GM12878 (cell line): ENCODE measurements at regions not wholly inside any gene's neighbourhood (a gene's known extent, or its start where the extent isn't known, plus 50 kb on each side); places are given as distances from the start of the nearest gene placed in this dataset.

Experiments
- ATAC-seq: fragments of 200-7000 bp; cut with Tn5 transposase; 3 replicates; pipeline ENCODE4 v1.9.1; 2020; ENCODE audit warnings: mild to moderate bottlenecking, moderate library complexity
- BruUV-seq: library from RNA; stranded (reverse); fragments of 400-500 nt; replicated peaks from 2 replicates; lab custom pipeline; 2021; lab: Mats Ljungman, UMichigan
- CTCF ChIA-PET: fragments of 300-600 bp; sonication (Branson Sonifier 250); formaldehyde crosslinking; extraction: SDS; loops from one replicate; lab custom pipeline; 2021; ENCODE audit warnings: inconsistent platforms; lab: Yijun Ruan, JAX
- POLR2A ChIA-PET: fragments of 350-600 bp; formaldehyde crosslinking; extraction: SDS; loops from one replicate; lab custom pipeline; 2021; ENCODE audit warnings: inconsistent platforms; lab: Charles Lee
- RAD21 ChIA-PET: fragments of 300-600 bp; sonication (Branson Sonifier 250); formaldehyde crosslinking; loops from one replicate; lab custom pipeline; 2023; ENCODE audit warnings: antibody characterized with exemption; ENCODE audit not compliant: unreplicated experiment; lab: Charles Lee
- SMC1A ChIA-PET: fragments of 300-600 bp; sonication (Branson Sonifier 250); formaldehyde crosslinking; loops from one replicate; lab custom pipeline; 2023; ENCODE audit not compliant: unreplicated experiment, uncharacterized antibody; lab: Charles Lee
- DNase-seq: peaks from one replicate; pipeline ENCODE4 v3.0.0-alpha.2; 2011; ENCODE audit warnings: low read depth, low spot score
- FAIRE-seq: peaks from 3 replicates; lab custom pipeline; 2011; peaks lifted over from hg19 to GRCh38; lab: Jason Lieb, UNC
- H2AFZ ChIP-seq: 2 replicates; pipeline ENCODE4 v1.6.0; 2011; ENCODE audit warnings: low read depth, low read length, control low read depth; ENCODE audit not compliant: control insufficient read depth
- H3K27ac ChIP-seq: 2 replicates; pipeline ENCODE4 v1.5.1; 2011; ENCODE audit warnings: control low read depth; ENCODE audit not compliant: control insufficient read depth, insufficient read depth
- H3K27me3 ChIP-seq, 2 experiments: replicated peaks in 1 of 2; 2 replicates each; pipeline versions ENCODE4 v1.6.0 to v1.6.1; 2011; ENCODE audit warnings: low read length in 1 of 2; ENCODE audit not compliant: control insufficient read depth in 2 of 2, insufficient read depth in 2 of 2
- H3K36me3 ChIP-seq, 2 experiments: 2 replicates each; pipeline ENCODE4 v1.5.1; 2011; ENCODE audit warnings: low read length in 1 of 2; ENCODE audit not compliant: control insufficient read depth in 2 of 2, insufficient read depth in 2 of 2
- H3K4me1 ChIP-seq: 2 replicates; pipeline ENCODE4 v1.6.1; 2011; ENCODE audit warnings: mild to moderate bottlenecking, low read length, moderate library complexity, mixed read lengths; ENCODE audit not compliant: control insufficient read depth, insufficient read depth
- H3K4me2 ChIP-seq: 2 replicates; pipeline ENCODE4 v1.6.0; 2011; ENCODE audit warnings: control low read depth; ENCODE audit not compliant: control insufficient read depth, insufficient read depth
- H3K4me3 ChIP-seq: fragments of 200-600 bp; sonication (generic); 2 replicates; pipeline ENCODE4 v1.5.1; 2016
- H3K79me2 ChIP-seq: 2 replicates; pipeline ENCODE4 v1.6.0; 2011; ENCODE audit warnings: low read length; ENCODE audit not compliant: control insufficient read depth, insufficient read depth
- H3K9ac ChIP-seq: 2 replicates; pipeline ENCODE4 v1.8.0; 2011; ENCODE audit warnings: low read length, control low read depth, mixed read lengths; ENCODE audit not compliant: control insufficient read depth, insufficient read depth
- H3K9me3 ChIP-seq: replicated peaks from 3 replicates; pipeline ENCODE4 v1.5.1; 2011; ENCODE audit warnings: mild to moderate bottlenecking, low read length; ENCODE audit not compliant: control insufficient read depth, insufficient read depth
- H4K20me1 ChIP-seq: 2 replicates; pipeline ENCODE4 v1.6.0; 2011; ENCODE audit not compliant: control insufficient read depth, insufficient read depth
- ASH2L ChIP-seq: fragments of 300-600, 200-600 bp; sonication (generic); IDR thresholded peaks from 2 replicates; pipeline ENCODE4 v1.6.1; 2017; ENCODE audit warnings: low read depth, mild to moderate bottlenecking, borderline replicate concordance
- ATF7 ChIP-seq: fragments of 450-650 bp; IDR thresholded peaks from 2 replicates; pipeline ENCODE4 v1.6.1; 2016; ENCODE audit warnings: low read depth, mild to moderate bottlenecking
- CREM ChIP-seq: IDR thresholded peaks from 2 replicates; pipeline ENCODE4 v1.6.1; 2014; ENCODE audit warnings: antibody characterized with exemption, low read depth
- ESRRA ChIP-seq: IDR thresholded peaks from 2 replicates; pipeline ENCODE4 v1.6.1; 2012; ENCODE audit warnings: mild to moderate bottlenecking, low read length, improper control_type of control experiment
- IRF4 ChIP-seq: IDR thresholded peaks from 2 replicates; pipeline ENCODE4 v1.6.1; 2011; ENCODE audit warnings: low read depth, low read length
- KLF5 ChIP-seq: fragments of 450-650 bp; IDR thresholded peaks from 2 replicates; pipeline ENCODE4 v1.6.1; 2014; ENCODE audit warnings: mild to moderate bottlenecking; ENCODE audit not compliant: partially characterized antibody
- NFXL1 ChIP-seq: fragments of 450-650 bp; IDR thresholded peaks from 2 replicates; pipeline ENCODE4 v1.6.1; 2017; ENCODE audit warnings: antibody characterized with exemption, mild to moderate bottlenecking, borderline replicate concordance
- RB1 ChIP-seq: fragments of 450-650 bp; formaldehyde crosslinking; IDR thresholded peaks from 2 replicates; pipeline ENCODE4 v1.6.1; 2017; ENCODE audit warnings: mild to moderate bottlenecking, borderline replicate concordance
- RBBP5 ChIP-seq: fragments of 200-600 bp; sonication (generic); conservative IDR thresholded peaks from 2 replicates; pipeline ENCODE4 v1.6.1; 2016
- SIX5 ChIP-seq: IDR thresholded peaks from 2 replicates; pipeline ENCODE4 v1.6.1; 2011; ENCODE audit warnings: mild to moderate bottlenecking, low read depth, low read length, moderate library complexity; ENCODE audit not compliant: severe bottlenecking
- SMARCA5 ChIP-seq: fragments of 450-650 bp; IDR thresholded peaks from 2 replicates; pipeline ENCODE4 v1.6.1; 2017; ENCODE audit warnings: mild to moderate bottlenecking
- SP1 ChIP-seq: IDR thresholded peaks from one replicate; pipeline ENCODE4 v1.6.1; 2011; ENCODE audit warnings: low read depth, low read length
- SRF ChIP-seq, 2 experiments: IDR thresholded peaks; 2 replicates each; pipeline ENCODE4 v1.6.1; 2011; ENCODE audit warnings: low read depth in 2 of 2, low read length in 2 of 2, mild to moderate bottlenecking in 1 of 2, moderate library complexity in 1 of 2
- TAF1 ChIP-seq: IDR thresholded peaks from 2 replicates; pipeline ENCODE4 v1.6.1; 2011; ENCODE audit warnings: mild to moderate bottlenecking, low read depth, low read length, borderline replicate concordance
- TARDBP ChIP-seq: IDR thresholded peaks from 2 replicates; pipeline ENCODE4 v1.6.1; 2016; ENCODE audit warnings: borderline replicate concordance
- WGBS: methylation state at CpG from one replicate; pipeline ENCODE4 v1.1.6; 2016; ENCODE audit warnings: low lambda C conversion rate; ENCODE audit not compliant: insufficient replicate concordance, insufficient coverage; ENCODE audit errors: missing lambda C conversion rate; 5-methylcytosine and 5-hydroxymethylcytosine counted together
- in situ Hi-C: fragments of 300-500 bp; cut with MboI; formaldehyde crosslinking; loops from 9 replicates; pipeline ENCODE4 v1.14.3; 2018; ENCODE audit warnings: mixed read lengths
- intact Hi-C: fragments of 100-400 bp; cut with micrococcal nuclease; formaldehyde crosslinking; loops from one replicate; pipeline ENCODE4 v1.14.2; 2022; ENCODE audit not compliant: unreplicated experiment
- TF ChIP-seq, protein P1 (sequence below): IDR thresholded peaks from 2 replicates; pipeline ENCODE4 v1.6.1; 2012; ENCODE audit warnings: low read depth, low read length, improper control_type of control experiment

DNA sequence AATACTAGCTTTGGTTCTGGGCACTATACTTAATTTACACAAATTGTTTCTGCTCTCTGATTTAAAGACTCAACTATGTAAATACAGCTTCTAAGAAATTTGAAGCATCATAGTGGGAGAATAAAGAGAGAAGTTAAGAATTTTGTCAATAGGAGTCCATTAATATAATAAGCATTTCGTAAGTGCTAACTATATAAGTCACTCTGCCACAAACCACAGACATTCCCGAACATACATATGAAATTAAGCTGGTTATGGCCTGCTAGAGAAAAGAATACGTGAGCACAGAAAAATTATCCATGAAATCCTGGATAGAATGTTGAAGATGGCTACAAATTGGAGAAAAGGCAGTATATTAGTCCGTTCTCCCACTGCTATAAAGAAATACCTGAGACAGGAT is 526.2 kb downstream of the MRPL39 start:
- ChIA-PET CTCF (no interaction called here), POLR2A (no interaction called here), RAD21 (no interaction called here), SMC1A (interaction anchor here (1.2 to 1.7 kb wide), 2 partner anchors 16 to 24 kb away, joined by 3 to 4 read pairs; no protein-coding TSS in a partner anchor)
- no peaks in the 10 kb centered on the region; the same call in 2 of the 3 replicates for H3K9me3 ChIP-seq
- no peaks in the 10 kb centered on the region for H4K20me1 ChIP-seq
- H3K4me1 ChIP-seq, result no peaks in the 10 kb centered on the region
- TF ChIP-seq SP1 (no peak), ASH2L (no peak), ESRRA (no peak)
- TF ChIP-seq, protein P1, sequence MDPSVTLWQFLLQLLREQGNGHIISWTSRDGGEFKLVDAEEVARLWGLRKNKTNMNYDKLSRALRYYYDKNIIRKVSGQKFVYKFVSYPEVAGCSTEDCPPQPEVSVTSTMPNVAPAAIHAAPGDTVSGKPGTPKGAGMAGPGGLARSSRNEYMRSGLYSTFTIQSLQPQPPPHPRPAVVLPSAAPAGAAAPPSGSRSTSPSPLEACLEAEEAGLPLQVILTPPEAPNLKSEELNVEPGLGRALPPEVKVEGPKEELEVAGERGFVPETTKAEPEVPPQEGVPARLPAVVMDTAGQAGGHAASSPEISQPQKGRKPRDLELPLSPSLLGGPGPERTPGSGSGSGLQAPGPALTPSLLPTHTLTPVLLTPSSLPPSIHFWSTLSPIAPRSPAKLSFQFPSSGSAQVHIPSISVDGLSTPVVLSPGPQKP, result no peak
- DNase-seq (no peak), ATAC-seq (no peak), FAIRE-seq (no peak)
- H3K79me2 ChIP-seq, result no peaks in the 10 kb centered on the region
- 8% methylated on average over 4 of the region's 4 CpGs for WGBS
- no TSS peak for BruUV-seq
- no peak overlapping the region for H3K4me3 ChIP-seq
- H3K9ac ChIP-seq, result no peak overlapping the region
- H3K27me3 ChIP-seq, result no peaks in the 10 kb centered on the region
- no peak overlapping the region for H3K4me2 ChIP-seq
- in situ Hi-C loops (no loop called here), intact Hi-C loops (no loop called here)
- no peak overlapping the region for H2AFZ ChIP-seq
- no peaks in the 10 kb centered on the region for H3K36me3 ChIP-seq
- no peak overlapping the region for H3K27ac ChIP-seq

DNA sequence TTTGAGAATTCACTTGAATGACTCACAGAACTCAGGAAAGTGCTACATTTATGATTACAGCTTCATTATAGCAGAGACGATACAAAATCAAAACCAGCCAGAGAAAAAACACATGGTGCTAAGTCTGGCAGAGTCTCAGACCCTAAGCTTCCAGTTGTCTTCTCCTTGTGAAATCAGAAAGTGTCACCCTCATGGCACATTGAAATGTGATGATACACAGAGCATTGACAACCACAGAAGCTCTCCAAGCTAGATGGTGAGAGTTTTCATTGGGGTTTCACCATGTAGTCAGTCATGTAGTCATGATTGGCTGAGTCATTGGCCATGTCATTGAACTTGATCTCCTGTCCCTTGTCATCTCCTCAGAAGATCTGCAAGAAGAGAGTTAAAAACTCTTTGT is 526.6 kb downstream of the MRPL39 start:
- Histone ChIP-seq H3K4me2 (no peak overlapping the region), H3K27me3 (no peaks in the 10 kb centered on the region), H4K20me1 (no peaks in the 10 kb centered on the region), H3K9me3 (no peaks in the 10 kb centered on the region; the same call in 2 of the 3 replicates), H3K9ac (no peak overlapping the region), H2AFZ (no peak overlapping the region), H3K4me3 (no peak overlapping the region), H3K4me1 (no peaks in the 10 kb centered on the region), H3K27ac (no peak overlapping the region), H3K36me3 (no peaks in the 10 kb centered on the region), H3K79me2 (no peaks in the 10 kb centered on the region)
- DNase-seq, result no peak
- POLR2A ChIA-PET, result no interaction called here
- no peak for FAIRE-seq
- no TSS peak for BruUV-seq
- SMC1A ChIA-PET, result interaction anchor here (1.1 to 1.7 kb wide), 3 partner anchors 16 to 119 kb away, joined by 3 to 4 read pairs (median 3); no protein-coding TSS in a partner anchor
- CTCF ChIA-PET, result interaction anchor here (1.2 kb wide), 1 partner anchor 156 kb away, joined by 4 read pairs; no protein-coding TSS in a partner anchor
- TF ChIP-seq TAF1, result no peak
- no peak for TF ChIP-seq NFXL1
- no peak for TF ChIP-seq IRF4
- no peak for TF ChIP-seq SRF (IDR thresholded peaks at IDR 0.05; ENCODE audit: low read depth in 2 of 2, low read length in 2 of 2)
- TF ChIP-seq RBBP5, result no peak
- TF ChIP-seq SMARCA5, result no peak
- no peak for TF ChIP-seq SIX5
- TF ChIP-seq CREM, result no peak
- no peak for TF ChIP-seq KLF5
- TF ChIP-seq TARDBP, result no peak
- TF ChIP-seq ATF7, result no peak
- no peak for TF ChIP-seq RB1
- RAD21 ChIA-PET, result no interaction called here
- ATAC-seq, result no peak
- in situ Hi-C loops, result no loop called here
- 0% methylated on average over 1 of the region's 1 CpG for WGBS
- intact Hi-C loops, result no loop called here
